OCI-LY7 (cell line): ENCODE measurements at regions not wholly inside any gene's neighbourhood (a gene's known extent, or its start where the extent isn't known, plus 50 kb on each side); places are given as distances from the start of the nearest gene placed in this dataset.

Experiments used
- BruUV-seq: library from RNA; stranded (reverse); fragments of 400-500 nt; replicated peaks from 2 replicates; lab custom pipeline; 2021; lab: Mats Ljungman, UMichigan
- CTCF ChIA-PET: fragments of 300-600 bp; sonication (Branson Sonifier 250); formaldehyde crosslinking; loops from one replicate; lab custom pipeline; 2022; ENCODE audit warnings: antibody characterized with exemption; ENCODE audit not compliant: unreplicated experiment; lab: Charles Lee
- POLR2A ChIA-PET: fragments of 300-600 bp; sonication (Branson Sonifier 250); formaldehyde crosslinking; loops from one replicate; lab custom pipeline; 2022; ENCODE audit warnings: antibody characterized with exemption; lab: Charles Lee
- DNase-seq: peaks from one replicate; pipeline ENCODE4 v3.0.0-alpha.2; 2015; ENCODE audit warnings: low spot score
- H2AFZ ChIP-seq: fragments of 200-600 bp; sonication (generic), shearing (Covaris generic); 2 replicates; pipeline ENCODE4 v1.6.1; 2014; ENCODE audit warnings: mild to moderate bottlenecking, antibody characterized with exemption, low read length, moderate library complexity
- H3K27ac ChIP-seq: fragments of 200-600 bp; sonication (generic); 2 replicates; pipeline ENCODE4 v1.5.1; 2014; ENCODE audit warnings: mixed run types, low read depth, mild to moderate bottlenecking, moderate library complexity, low read length, inconsistent platforms; ENCODE audit not compliant: poor library complexity, severe bottlenecking
- H3K36me3 ChIP-seq: fragments of 200-600 bp; sonication (generic); 2 replicates; pipeline ENCODE4 v1.6.1; 2014; ENCODE audit warnings: mild to moderate bottlenecking, antibody characterized with exemption, low read length, moderate library complexity, mixed read lengths; ENCODE audit not compliant: insufficient read depth
- H3K4me1 ChIP-seq: fragments of 200-600 bp; sonication (generic); 2 replicates; pipeline ENCODE4 v1.5.1; 2014; ENCODE audit warnings: mild to moderate bottlenecking, low read length; ENCODE audit not compliant: insufficient read depth, poor library complexity, severe bottlenecking
- H3K4me2 ChIP-seq: fragments of 200-600 bp; sonication (generic); 2 replicates; pipeline ENCODE4 v1.6.1; 2014; ENCODE audit warnings: mild to moderate bottlenecking, low read length
- H3K4me3 ChIP-seq: fragments of 200-600 bp; sonication (generic); 2 replicates; pipeline ENCODE4 v1.5.1; 2014; ENCODE audit warnings: mild to moderate bottlenecking, low read depth, low read length; ENCODE audit not compliant: poor library complexity, severe bottlenecking
- H3K79me2 ChIP-seq: fragments of 200-600 bp; sonication (generic); 2 replicates; pipeline ENCODE4 v1.6.1; 2016; ENCODE audit warnings: low read depth, mild to moderate bottlenecking, low read length, moderate library complexity, mixed read lengths; ENCODE audit not compliant: insufficient read depth
- H3K9me2 ChIP-seq: fragments of 200-600 bp; sonication (generic); 2 replicates; pipeline ENCODE4 v1.6.1; 2016; ENCODE audit warnings: mild to moderate bottlenecking, low read length, mixed read lengths; ENCODE audit not compliant: insufficient read depth
- H3K9me3 ChIP-seq: fragments of 200-600 bp; sonication (generic); 2 replicates; pipeline ENCODE4 v1.6.1; 2014; ENCODE audit warnings: mild to moderate bottlenecking, mixed run types, low read length, mixed read lengths
- H4K20me1 ChIP-seq: fragments of 200-600 bp; sonication (generic); 2 replicates; pipeline ENCODE4 v1.6.1; 2014; ENCODE audit warnings: mild to moderate bottlenecking, antibody characterized with exemption, low read length, moderate library complexity, mixed read lengths; ENCODE audit not compliant: insufficient read depth
- CTCF ChIP-seq: fragments of 200-600 bp; sonication (generic); conservative IDR thresholded peaks from 2 replicates; pipeline ENCODE4 v1.5.1; 2014; ENCODE audit warnings: mild to moderate bottlenecking, antibody characterized with exemption, low read length, moderate library complexity, mixed read lengths
- EZH2phosphoT487 ChIP-seq: fragments of 200-600 bp; sonication (generic); IDR thresholded peaks from 2 replicates; pipeline ENCODE4 v1.6.1; 2018; ENCODE audit warnings: low read depth, borderline replicate concordance, mild to moderate bottlenecking, mixed run types, antibody characterized with exemption, low read length, moderate library complexity, mixed read lengths
- intact Hi-C: fragments of 100-400 bp; cut with micrococcal nuclease; formaldehyde crosslinking; loops from one replicate; pipeline ENCODE4 v1.10.0; 2022; ENCODE audit not compliant: unreplicated experiment

- Histone ChIP-seq H3K9me2 (no peaks in the 10 kb centered on the region), H3K9me3 (no peaks in the 10 kb centered on the region), H3K36me3 (no peaks in the 10 kb centered on the region), H3K27ac (no peak overlapping the region), H3K4me1 (no peaks in the 10 kb centered on the region), H3K4me3 (no peak overlapping the region), H3K4me2 (no peak overlapping the region), H4K20me1 (no peaks in the 10 kb centered on the region), H2AFZ (no peak overlapping the region), H3K79me2 (no peaks in the 10 kb centered on the region)
- intact Hi-C loops: no loop called here
- POLR2A ChIA-PET: no interaction called here
- TF ChIP-seq CTCF (no peak), EZH2phosphoT487 (no peak)
- DNase-seq: no peak
- BruUV-seq: no TSS peak
- CTCF ChIA-PET: no interaction called here
Measured at GRCh38 chr3:59131016-59131766, 81.4 kb upstream of the CFAP20DC start.

- intact Hi-C loops: no loop called here
- Histone ChIP-seq H3K9me2 (no peaks in the 10 kb centered on the region), H3K4me2 (no peak overlapping the region), H3K79me2 (no peaks in the 10 kb centered on the region), H3K4me1 (no peaks in the 10 kb centered on the region), H3K4me3 (no peak overlapping the region), H3K36me3 (no peaks in the 10 kb centered on the region), H2AFZ (no peak overlapping the region), H3K27ac (no peak overlapping the region), H3K9me3 (no peaks in the 10 kb centered on the region), H4K20me1 (no peaks in the 10 kb centered on the region)
- DNase-seq: no peak
- BruUV-seq: no TSS peak
- ChIA-PET POLR2A (no interaction called here), CTCF (no interaction called here)
- TF ChIP-seq EZH2phosphoT487: no peak
- TF ChIP-seq CTCF: no peak
Measured at GRCh38 chr3:59128685-59129084, 78.9 kb upstream of the CFAP20DC start.

DNA sequence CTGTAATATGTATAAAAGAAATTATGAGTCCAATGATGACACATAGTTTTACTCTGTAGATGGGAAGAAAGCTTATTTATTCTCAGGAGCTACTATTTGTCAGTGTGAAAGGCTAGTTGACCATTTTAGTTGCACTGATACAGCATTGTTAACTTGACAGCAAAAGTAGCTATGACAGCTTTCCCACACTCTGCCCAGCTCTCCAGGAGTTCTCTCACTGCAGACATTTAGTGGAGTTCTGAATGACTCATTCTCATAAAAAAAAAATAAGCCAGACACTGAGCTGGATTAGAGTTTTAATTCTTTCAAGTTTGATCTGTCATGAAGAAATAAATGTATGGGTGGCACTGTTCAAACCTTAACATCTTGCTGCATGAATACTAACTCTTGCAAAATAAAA, 77.2 kb upstream of the CFAP20DC start:
- Histone ChIP-seq H2AFZ (no peak overlapping the region), H3K4me2 (no peak overlapping the region), H3K4me3 (no peak overlapping the region), H3K9me2 (no peaks in the 10 kb centered on the region), H3K36me3 (no peaks in the 10 kb centered on the region), H3K4me1 (no peaks in the 10 kb centered on the region), H4K20me1 (no peaks in the 10 kb centered on the region), H3K79me2 (no peaks in the 10 kb centered on the region), H3K9me3 (no peaks in the 10 kb centered on the region), H3K27ac (no peak overlapping the region)
- POLR2A ChIA-PET: interaction anchor here (0.6 kb wide), 1 partner anchor 13 kb away, joined by 3 read pairs; no protein-coding TSS in a partner anchor
- CTCF ChIA-PET: no interaction called here
- intact Hi-C loops: no loop called here
- DNase-seq: no peak
- BruUV-seq: no TSS peak
- TF ChIP-seq EZH2phosphoT487 (no peak), CTCF (no peak)
